MM.1S (cell line): ENCODE measurements at regions not wholly inside any gene's neighbourhood (a gene's known extent, or its start where the extent isn't known, plus 50 kb on each side); places are given as distances from the start of the nearest gene placed in this dataset.

Experiments used
- DNase-seq: peaks from one replicate; pipeline ENCODE4 v3.0.0-alpha.2; 2015
- H2AFZ ChIP-seq: fragments of 300-600 bp; sonication (generic); 2 replicates; pipeline ENCODE4 v1.6.0; 2016; ENCODE audit warnings: antibody characterized with exemption, low read length
- H3F3A ChIP-seq: fragments of 300-600 bp; sonication (generic); 2 replicates; pipeline ENCODE4 v1.6.1; 2016; ENCODE audit warnings: mild to moderate bottlenecking, antibody characterized with exemption, low read length, moderate library complexity, mixed read lengths; ENCODE audit not compliant: insufficient read depth
- H3K27ac ChIP-seq: fragments of 300-600 bp; sonication (generic); 2 replicates; pipeline ENCODE4 v1.5.1; 2016; ENCODE audit warnings: mild to moderate bottlenecking, low read length
- H3K27me3 ChIP-seq: fragments of 300-600 bp; sonication (generic); replicated peaks from 2 replicates; pipeline ENCODE4 v1.6.0; 2016; ENCODE audit warnings: low read length; ENCODE audit not compliant: insufficient read depth
- H3K36me3 ChIP-seq: fragments of 300-600 bp; sonication (generic); replicated peaks from 2 replicates; pipeline ENCODE4 v1.6.1; 2016; ENCODE audit warnings: mild to moderate bottlenecking, low read length, mixed read lengths; ENCODE audit not compliant: insufficient read depth
- H3K4me1 ChIP-seq: fragments of 300-600 bp; sonication (generic); 2 replicates; pipeline ENCODE4 v1.6.1; 2016; ENCODE audit warnings: low read length, mixed read lengths
- H3K4me2 ChIP-seq: fragments of 300-600 bp; sonication (generic); 2 replicates; pipeline ENCODE4 v1.6.0; 2016; ENCODE audit warnings: low read depth, low read length
- H3K4me3 ChIP-seq: fragments of 300-600 bp; sonication (generic); 2 replicates; pipeline ENCODE4 v1.5.1; 2016; ENCODE audit warnings: low read length, mixed read lengths
- H3K79me2 ChIP-seq: fragments of 300-600 bp; sonication (generic); 2 replicates; pipeline ENCODE4 v1.6.1; 2016; ENCODE audit warnings: mixed run types, low read length, mixed read lengths
- H3K9ac ChIP-seq: fragments of 300-600 bp; sonication (generic); 2 replicates; pipeline ENCODE4 v1.6.1; 2016; ENCODE audit warnings: low read length, mixed read lengths
- H3K9me2 ChIP-seq: fragments of 300-600 bp; sonication (generic); replicated peaks from 2 replicates; pipeline ENCODE4 v1.6.1; 2016; ENCODE audit warnings: mild to moderate bottlenecking, low read length, mixed read lengths; ENCODE audit not compliant: insufficient read depth
- H3K9me3 ChIP-seq: fragments of 300-600 bp; sonication (generic); replicated peaks from 2 replicates; pipeline ENCODE4 v1.6.1; 2016; ENCODE audit warnings: mild to moderate bottlenecking, low read length, mixed read lengths; ENCODE audit not compliant: insufficient read depth
- H4K20me1 ChIP-seq: fragments of 300-600 bp; sonication (generic); 2 replicates; pipeline ENCODE4 v1.6.1; 2016; ENCODE audit warnings: mild to moderate bottlenecking, low read length, moderate library complexity, mixed read lengths; ENCODE audit not compliant: insufficient read depth
- EZH2 ChIP-seq: fragments of 300-600 bp; sonication (generic); optimal IDR thresholded peaks from 2 replicates; pipeline ENCODE3; 2017; ENCODE audit warnings: low read depth, mild to moderate bottlenecking, antibody characterized with exemption, low read length, mixed read lengths
- EZH2phosphoT487 ChIP-seq: fragments of 300-600 bp; sonication (generic); IDR thresholded peaks from 2 replicates; pipeline ENCODE4 v1.6.1; 2018; ENCODE audit warnings: antibody characterized with exemption, low read length
- TF ChIP-seq, protein P1 (sequence below): fragments of 300-600 bp; sonication (generic); IDR thresholded peaks from 2 replicates; pipeline ENCODE4 v1.5.1; 2016; ENCODE audit warnings: antibody characterized with exemption, low read length, mixed read lengths

DNA sequence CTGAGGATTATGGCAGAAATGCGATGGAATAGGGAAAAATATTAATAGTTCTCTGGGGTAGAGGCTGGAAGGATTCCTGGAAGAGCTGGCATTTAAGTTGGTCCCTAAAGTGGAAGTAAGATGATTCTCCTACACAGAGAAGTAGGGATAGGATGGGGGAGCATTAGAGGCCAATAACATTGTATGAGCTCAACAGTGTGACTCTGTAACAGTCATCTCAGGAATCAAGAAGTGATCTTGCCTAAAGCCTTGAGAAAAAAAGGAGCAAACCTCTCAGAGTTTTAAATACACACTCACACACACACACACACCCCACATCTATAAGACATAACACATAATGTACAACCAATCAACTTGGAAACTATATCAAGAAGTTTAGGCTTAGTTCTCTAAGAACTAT is 117.7 kb upstream of the CDK1 start:
- Histone ChIP-seq H3F3A (no peaks in the 10 kb centered on the region), H3K9ac (no peak overlapping the region), H2AFZ (no peak overlapping the region), H3K4me3 (no peak overlapping the region), H3K4me1 (no peaks in the 10 kb centered on the region), H3K27ac (no peak overlapping the region), H3K9me2 (no peaks in the 10 kb centered on the region), H3K36me3 (no peaks in the 10 kb centered on the region), H3K27me3 (no peaks in the 10 kb centered on the region), H4K20me1 (no peaks in the 10 kb centered on the region), H3K9me3 (no peaks in the 10 kb centered on the region), H3K79me2 (no peaks in the 10 kb centered on the region), H3K4me2 (no peak overlapping the region)
- TF ChIP-seq EZH2phosphoT487 (no peak), EZH2 (no peak)
- TF ChIP-seq, protein P1, sequence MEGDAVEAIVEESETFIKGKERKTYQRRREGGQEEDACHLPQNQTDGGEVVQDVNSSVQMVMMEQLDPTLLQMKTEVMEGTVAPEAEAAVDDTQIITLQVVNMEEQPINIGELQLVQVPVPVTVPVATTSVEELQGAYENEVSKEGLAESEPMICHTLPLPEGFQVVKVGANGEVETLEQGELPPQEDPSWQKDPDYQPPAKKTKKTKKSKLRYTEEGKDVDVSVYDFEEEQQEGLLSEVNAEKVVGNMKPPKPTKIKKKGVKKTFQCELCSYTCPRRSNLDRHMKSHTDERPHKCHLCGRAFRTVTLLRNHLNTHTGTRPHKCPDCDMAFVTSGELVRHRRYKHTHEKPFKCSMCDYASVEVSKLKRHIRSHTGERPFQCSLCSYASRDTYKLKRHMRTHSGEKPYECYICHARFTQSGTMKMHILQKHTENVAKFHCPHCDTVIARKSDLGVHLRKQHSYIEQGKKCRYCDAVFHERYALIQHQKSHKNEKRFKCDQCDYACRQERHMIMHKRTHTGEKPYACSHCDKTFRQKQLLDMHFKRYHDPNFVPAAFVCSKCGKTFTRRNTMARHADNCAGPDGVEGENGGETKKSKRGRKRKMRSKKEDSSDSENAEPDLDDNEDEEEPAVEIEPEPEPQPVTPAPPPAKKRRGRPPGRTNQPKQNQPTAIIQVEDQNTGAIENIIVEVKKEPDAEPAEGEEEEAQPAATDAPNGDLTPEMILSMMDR, result no peak
- no peak for DNase-seq

DNA sequence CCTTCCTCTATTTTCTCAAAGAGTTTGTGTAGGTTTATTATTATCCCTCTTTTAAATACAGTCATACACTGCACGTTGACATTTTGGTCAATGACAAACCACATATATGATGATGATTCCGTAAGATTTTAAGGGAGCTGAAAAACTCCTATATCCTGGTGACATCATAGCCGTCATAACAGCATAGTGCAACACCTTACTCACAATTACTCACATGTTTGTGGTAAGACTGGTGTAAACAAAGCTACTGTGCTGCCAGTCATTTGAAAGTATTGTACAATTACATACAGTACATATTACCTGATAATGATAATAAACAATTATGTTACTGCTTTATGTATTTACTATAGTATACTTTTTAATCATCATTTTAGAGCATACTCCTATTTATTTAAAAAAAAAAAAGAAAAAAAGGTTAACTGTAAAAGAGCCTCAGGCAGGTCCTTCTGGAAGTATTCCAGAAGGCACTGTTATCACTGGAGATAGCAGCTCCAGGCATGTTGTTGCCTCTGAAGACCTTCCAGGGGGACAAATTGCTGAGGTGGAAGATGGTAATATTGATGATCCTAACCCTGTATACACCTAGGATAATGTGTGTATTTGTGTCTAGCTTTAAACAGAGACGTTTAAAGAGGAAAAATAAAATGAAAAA is 123.3 kb upstream of the CDK1 start:
- Histone ChIP-seq H4K20me1 (no peaks in the 10 kb centered on the region), H3K4me3 (no peak overlapping the region), H3K27me3 (no peaks in the 10 kb centered on the region), H3K9me3 (no peaks in the 10 kb centered on the region), H3K27ac (no peak overlapping the region), H3K9me2 (no peaks in the 10 kb centered on the region), H2AFZ (no peak overlapping the region), H3K9ac (no peak overlapping the region), H3K4me2 (no peak overlapping the region), H3F3A (no peaks in the 10 kb centered on the region), H3K4me1 (no peaks in the 10 kb centered on the region), H3K36me3 (no peaks in the 10 kb centered on the region), H3K79me2 (no peaks in the 10 kb centered on the region)
- no peak for TF ChIP-seq EZH2phosphoT487
- no peak for TF ChIP-seq EZH2
- TF ChIP-seq, protein P1, result no peak
- DNase-seq, result no peak

DNA sequence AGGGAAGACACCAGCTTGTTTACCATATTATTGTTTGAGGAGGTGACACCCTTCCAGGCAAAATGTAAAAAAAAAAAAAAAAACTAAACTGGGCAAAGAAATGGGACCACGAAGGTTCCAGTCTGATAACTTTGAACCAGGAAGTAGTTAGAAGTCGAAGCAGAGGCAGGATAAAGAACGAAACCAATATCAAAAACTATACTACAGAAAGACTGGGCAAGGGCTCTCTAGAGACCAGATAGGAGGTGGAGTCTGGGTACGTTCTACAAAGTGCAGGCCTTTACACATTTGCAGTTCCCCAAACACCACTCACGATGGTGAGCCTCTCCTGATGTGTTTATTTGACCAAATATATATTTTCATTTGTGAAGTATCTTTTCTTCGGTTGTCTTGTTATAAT is 125.7 kb upstream of the CDK1 start:
- Histone ChIP-seq H3K9me2 (no peaks in the 10 kb centered on the region), H3K4me1 (no peaks in the 10 kb centered on the region), H2AFZ (no peak overlapping the region), H3K27me3 (no peaks in the 10 kb centered on the region), H3K79me2 (no peaks in the 10 kb centered on the region), H3K27ac (no peak overlapping the region), H4K20me1 (no peaks in the 10 kb centered on the region), H3K9me3 (no peaks in the 10 kb centered on the region), H3K4me3 (no peak overlapping the region), H3K9ac (no peak overlapping the region), H3F3A (no peaks in the 10 kb centered on the region), H3K4me2 (no peak overlapping the region), H3K36me3 (no peaks in the 10 kb centered on the region)
- TF ChIP-seq, protein P1, result no peak
- TF ChIP-seq EZH2 (no peak), EZH2phosphoT487 (no peak)
- no peak for DNase-seq
